GM12873 (cell line): ENCODE measurements at regions not wholly inside any gene's neighbourhood (a gene's known extent, or its start where the extent isn't known, plus 50 kb on each side); places are given as distances from the start of the nearest gene placed in this dataset.

Experiments
- TF ChIP-seq, protein P1 (sequence below): IDR thresholded peaks from 2 replicates; pipeline ENCODE4 v1.5.1; 2012; ENCODE audit warnings: low read depth, mild to moderate bottlenecking, moderate library complexity, low read length, control low read depth; ENCODE audit not compliant: insufficient read depth; ENCODE audit errors: missing control alignments

DNA sequence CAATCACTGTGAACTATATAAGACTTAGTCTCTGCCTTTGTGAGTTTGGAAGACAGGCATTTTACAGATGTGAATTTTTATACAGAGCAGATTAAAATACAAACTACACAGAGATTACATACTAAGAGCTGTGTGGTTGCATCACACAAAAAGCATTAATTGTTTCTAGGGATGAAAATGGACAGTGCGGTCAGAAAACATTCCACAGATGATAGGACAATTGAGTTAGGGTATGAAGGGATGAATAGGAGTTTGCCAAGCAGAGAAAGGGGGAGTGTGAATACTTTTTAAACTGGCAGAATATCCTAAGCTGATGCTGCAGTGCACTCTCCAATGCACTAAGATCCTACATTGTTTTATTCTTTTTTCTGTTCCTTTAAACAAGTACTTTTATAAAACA lies 345.8 kb downstream of the VRK1 start:
- TF ChIP-seq, protein P1, sequence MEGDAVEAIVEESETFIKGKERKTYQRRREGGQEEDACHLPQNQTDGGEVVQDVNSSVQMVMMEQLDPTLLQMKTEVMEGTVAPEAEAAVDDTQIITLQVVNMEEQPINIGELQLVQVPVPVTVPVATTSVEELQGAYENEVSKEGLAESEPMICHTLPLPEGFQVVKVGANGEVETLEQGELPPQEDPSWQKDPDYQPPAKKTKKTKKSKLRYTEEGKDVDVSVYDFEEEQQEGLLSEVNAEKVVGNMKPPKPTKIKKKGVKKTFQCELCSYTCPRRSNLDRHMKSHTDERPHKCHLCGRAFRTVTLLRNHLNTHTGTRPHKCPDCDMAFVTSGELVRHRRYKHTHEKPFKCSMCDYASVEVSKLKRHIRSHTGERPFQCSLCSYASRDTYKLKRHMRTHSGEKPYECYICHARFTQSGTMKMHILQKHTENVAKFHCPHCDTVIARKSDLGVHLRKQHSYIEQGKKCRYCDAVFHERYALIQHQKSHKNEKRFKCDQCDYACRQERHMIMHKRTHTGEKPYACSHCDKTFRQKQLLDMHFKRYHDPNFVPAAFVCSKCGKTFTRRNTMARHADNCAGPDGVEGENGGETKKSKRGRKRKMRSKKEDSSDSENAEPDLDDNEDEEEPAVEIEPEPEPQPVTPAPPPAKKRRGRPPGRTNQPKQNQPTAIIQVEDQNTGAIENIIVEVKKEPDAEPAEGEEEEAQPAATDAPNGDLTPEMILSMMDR, result no peak

DNA sequence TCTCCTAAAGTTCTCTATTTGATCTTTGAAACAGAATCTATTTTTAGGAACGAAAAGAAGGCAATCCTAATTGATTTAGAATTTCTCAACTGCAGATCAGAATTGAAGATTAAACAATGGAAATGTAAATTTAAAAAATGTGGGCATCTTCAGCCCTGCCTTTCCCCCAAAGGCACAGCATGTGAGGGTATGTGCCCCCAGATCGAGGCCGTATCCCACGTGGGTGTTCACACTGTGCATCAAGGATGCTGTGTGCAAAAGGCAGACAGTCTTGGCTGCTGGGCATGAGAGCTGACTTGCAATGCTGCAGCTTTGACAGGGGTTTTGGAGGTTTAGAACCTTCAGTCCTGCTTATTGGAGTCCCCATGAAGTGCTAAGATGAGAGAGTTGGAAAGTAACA lies 346.3 kb downstream of the VRK1 start:
- TF ChIP-seq, protein P1, result no peak

DNA sequence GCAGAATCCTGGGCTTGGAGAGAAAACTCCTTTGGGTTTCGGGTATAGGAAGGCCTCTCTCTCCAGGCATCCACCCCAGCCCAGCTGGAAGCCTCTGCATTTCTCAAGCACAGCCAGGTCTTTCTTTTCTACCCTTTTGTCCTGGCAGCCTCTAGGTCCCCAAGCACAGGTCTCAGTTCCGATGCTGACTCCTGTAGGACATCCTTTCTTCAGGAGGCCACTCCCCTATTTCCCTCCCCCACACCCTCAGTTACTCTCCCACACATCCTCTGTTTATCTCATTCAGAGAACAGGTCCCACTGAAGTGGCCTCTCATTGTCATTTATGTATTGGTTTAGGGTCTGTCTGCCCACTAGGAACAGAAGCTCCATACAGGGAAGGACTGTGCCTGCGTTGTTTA lies 352.6 kb downstream of the VRK1 start:
- TF ChIP-seq, protein P1, result no peak

DNA sequence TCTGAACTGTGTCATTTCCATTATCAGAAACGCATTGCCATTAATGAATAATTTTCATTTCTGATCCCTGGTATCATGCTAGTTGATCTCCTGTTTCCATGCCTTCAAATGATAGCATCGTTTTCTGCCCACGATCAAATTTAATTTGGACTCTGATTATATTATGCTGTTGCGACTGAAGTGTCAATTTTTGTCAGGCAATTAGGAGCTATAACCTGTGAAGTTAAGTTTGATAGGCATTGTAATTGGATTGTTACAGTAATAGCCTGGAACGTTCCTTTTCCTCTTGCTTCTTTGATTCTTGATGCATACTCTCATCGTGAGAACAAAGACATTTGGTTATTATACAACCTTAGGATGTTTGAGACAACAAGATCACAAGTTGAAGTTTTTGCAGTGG lies 356.3 kb downstream of the VRK1 start:
- TF ChIP-seq, protein P1, result no peak

DNA sequence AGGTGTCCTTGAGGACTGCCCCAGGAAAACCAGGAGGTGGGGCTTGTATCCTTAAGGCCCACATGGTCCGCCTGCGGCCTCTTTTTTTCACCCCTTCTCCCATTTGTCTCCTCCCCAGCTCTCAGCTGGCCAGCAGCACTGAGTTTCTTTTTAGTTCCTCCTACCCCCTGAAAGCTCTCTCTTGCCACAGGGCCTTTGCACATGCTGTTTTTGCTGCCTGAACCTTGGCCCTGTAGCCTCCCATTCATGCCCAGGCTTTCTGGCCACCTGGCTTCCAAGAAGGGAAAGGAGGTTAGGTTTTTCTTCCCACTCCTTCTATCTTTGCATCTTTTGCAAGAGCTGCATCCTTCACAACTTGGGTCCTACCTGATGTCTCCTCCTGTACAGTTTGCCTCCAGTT lies 358.1 kb downstream of the VRK1 start:
- TF ChIP-seq, protein P1, result no peak

DNA sequence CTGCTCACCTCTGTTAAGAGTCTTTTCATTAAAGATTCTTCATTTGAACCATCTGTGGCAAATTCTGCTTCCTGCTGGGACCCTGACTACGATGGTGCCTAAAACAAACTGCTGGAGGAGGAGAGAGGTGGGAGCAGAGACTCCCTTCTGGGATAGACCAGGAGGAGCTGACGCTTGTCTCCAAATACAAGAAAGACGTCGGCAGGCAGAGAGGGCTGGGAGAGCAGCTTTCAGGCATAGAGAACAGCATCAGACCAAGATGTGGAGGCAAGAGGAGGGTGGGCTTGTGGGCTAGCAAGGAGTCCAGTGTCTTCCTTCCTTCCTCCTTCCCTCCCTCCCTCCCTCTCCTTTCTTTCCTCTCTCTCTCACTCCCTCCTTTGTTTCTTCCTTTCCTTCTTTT lies 358.6 kb downstream of the VRK1 start:
- TF ChIP-seq, protein P1, result no peak

DNA sequence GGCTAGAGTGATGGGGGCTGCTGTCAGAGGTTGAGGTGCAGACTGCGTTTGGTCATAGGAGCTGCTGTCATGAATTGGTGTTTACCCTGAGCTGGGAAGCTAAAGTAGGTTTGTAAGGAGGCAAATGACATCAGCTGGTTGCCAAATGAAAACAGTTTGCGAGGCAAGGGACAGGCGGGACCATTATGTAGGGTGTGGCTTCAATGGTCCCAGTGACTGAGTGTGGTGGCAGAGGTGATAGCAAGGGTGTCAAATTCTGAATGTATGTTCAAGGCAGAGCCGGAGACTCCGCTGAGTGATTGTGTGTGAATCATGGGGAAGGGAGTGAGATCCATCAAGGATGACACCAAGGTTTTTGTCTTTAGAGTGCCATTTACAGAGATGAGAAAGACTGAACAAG lies 359.5 kb downstream of the VRK1 start:
- TF ChIP-seq, protein P1, result no peak
